A549 (cell line): ENCODE measurements at regions not wholly inside any gene's neighbourhood (a gene's known extent, or its start where the extent isn't known, plus 50 kb on each side); places are given as distances from the start of the nearest gene placed in this dataset.

Experiments
- ATAC-seq, 2 experiments: fragments of 200-7000 bp in 1 of 2; fragments of >200 bp in 1 of 2; cut with Nextera tagmentation in 1 of 2; cut with Tn5 transposase in 1 of 2; 3 replicates each; pipeline versions ENCODE4 v1.8.0 to v1.9.1; 2018 to 2020; ENCODE audit warnings: mild to moderate bottlenecking in 1 of 2, moderate library complexity in 1 of 2
- CTCF ChIA-PET: fragments of 300-600 bp; sonication (Branson Sonifier 250); formaldehyde crosslinking; extraction: SDS; loops from one replicate; lab custom pipeline; 2021; ENCODE audit warnings: antibody characterized with exemption, inconsistent platforms; lab: Yijun Ruan, JAX
- POLR2A ChIA-PET: fragments of 350-600 bp; formaldehyde crosslinking; extraction: SDS; loops from one replicate; lab custom pipeline; 2021; ENCODE audit warnings: antibody characterized with exemption, inconsistent platforms; lab: Yijun Ruan, JAX
- DNase-seq, 2 experiments: peaks; one replicate each; pipeline versions ENCODE4 v3.0.0 to v3.0.0-alpha.2; 2011 to 2016; ENCODE audit warnings: low read depth in 1 of 2, low spot score in 1 of 2
- FAIRE-seq: peaks from 2 replicates; lab custom pipeline; 2011; peaks lifted over from hg19 to GRCh38; lab: Jason Lieb, UNC
- H3K27ac ChIP-seq, 2 experiments: fragments of >200 bp; sonication (Bioruptor Twin); formaldehyde crosslinking; 3 replicates each; pipeline ENCODE4 v1.5.1; 2016 to 2017
- H3K4me1 ChIP-seq: fragments of >200 bp; sonication (Bioruptor Twin); formaldehyde crosslinking; 3 replicates; pipeline ENCODE4 v1.6.1; 2016
- H3K4me2 ChIP-seq: fragments of >200 bp; sonication (Bioruptor Twin); formaldehyde crosslinking; 3 replicates; pipeline ENCODE4 v1.6.1; 2016
- H3K4me3 ChIP-seq: fragments of >200 bp; sonication (Bioruptor Twin); formaldehyde crosslinking; 3 replicates; pipeline ENCODE4 v1.5.1; 2016
- H3K9me3 ChIP-seq: fragments of >200 bp; sonication (Bioruptor Twin); formaldehyde crosslinking; 3 replicates; pipeline ENCODE4 v1.6.1; 2016
- ATOH8 ChIP-seq: fragments of 250-450 bp; sonication (Bioruptor Pico); IDR thresholded peaks from 2 replicates; pipeline ENCODE4 v1.5.0; 2020; ENCODE audit warnings: low read depth, mild to moderate bottlenecking, moderate library complexity
- BHLHE40 ChIP-seq: IDR thresholded peaks from 2 replicates; pipeline ENCODE4 v1.6.1; 2012; ENCODE audit warnings: low read depth, low read length, inconsistent platforms
- CBX8 ChIP-seq: fragments of 200-600 bp; sonication (generic); IDR thresholded peaks from 2 replicates; pipeline ENCODE4 v1.6.1; 2016
- CHD4 ChIP-seq: fragments of 200-600 bp; sonication (generic); IDR thresholded peaks from 2 replicates; pipeline ENCODE4 v1.6.1; 2016; ENCODE audit warnings: antibody characterized with exemption, mild to moderate bottlenecking, borderline replicate concordance
- CTCF ChIP-seq: fragments of >200 bp; sonication (Bioruptor Twin); formaldehyde crosslinking; IDR thresholded peaks from 3 replicates; pipeline ENCODE4 v1.5.1; 2016
- EHF ChIP-seq: fragments of 250-450 bp; sonication (Bioruptor Pico); IDR thresholded peaks from 2 replicates; pipeline ENCODE4 v1.5.0; 2020; ENCODE audit warnings: mild to moderate bottlenecking
- HDAC2 ChIP-seq: fragments of 200-600 bp; sonication (generic); IDR thresholded peaks from 2 replicates; pipeline ENCODE4 v1.6.1; 2016
- HEYL ChIP-seq: fragments of 250-450 bp; sonication (Bioruptor Pico); IDR thresholded peaks from 2 replicates; pipeline ENCODE4 v1.8.0; 2021; ENCODE audit warnings: mild to moderate bottlenecking, moderate library complexity
- HMGXB4 ChIP-seq: fragments of 250-450 bp; sonication (Bioruptor Pico); IDR thresholded peaks from 2 replicates; pipeline ENCODE4 v1.5.0; 2021; ENCODE audit warnings: mild to moderate bottlenecking, moderate library complexity, borderline replicate concordance
- JUN ChIP-seq, 2 experiments: fragments of >200 bp; sonication (Bioruptor Twin); formaldehyde crosslinking; IDR thresholded peaks; 2 replicates in 1 of 2; 3 replicates in 1 of 2; pipeline ENCODE4 v1.6.1; 2016 to 2017
- JUNB ChIP-seq: fragments of >200 bp; sonication (Bioruptor Twin); formaldehyde crosslinking; IDR thresholded peaks from 2 replicates; pipeline ENCODE4 v1.6.1; 2016
- KDM1A ChIP-seq: fragments of 200-600 bp; sonication (generic); IDR thresholded peaks from 2 replicates; pipeline ENCODE4 v1.6.1; 2016; ENCODE audit warnings: low read depth, mild to moderate bottlenecking
- KDM5A ChIP-seq: fragments of 200-600 bp; sonication (generic); IDR thresholded peaks from 2 replicates; pipeline ENCODE4 v1.6.1; 2016; ENCODE audit warnings: antibody characterized with exemption, mild to moderate bottlenecking
- MAZ ChIP-seq: fragments of 150-350 bp; IDR thresholded peaks from 2 replicates; pipeline ENCODE4 v1.6.1; 2014; ENCODE audit warnings: antibody characterized with exemption, low read depth, low read length, borderline replicate concordance
- NFE2L2 ChIP-seq: fragments of 150-350 bp; conservative IDR thresholded peaks from 2 replicates; pipeline ENCODE4 v1.6.1; 2014; ENCODE audit warnings: low read length
- PBX3 ChIP-seq: IDR thresholded peaks from 2 replicates; pipeline ENCODE4 v1.6.1; 2012
- PHF8 ChIP-seq: fragments of 200-600 bp; sonication (generic); IDR thresholded peaks from 2 replicates; pipeline ENCODE4 v1.6.1; 2016; ENCODE audit warnings: low read depth, mild to moderate bottlenecking, antibody characterized with exemption, moderate library complexity, borderline replicate concordance
- POLR2AphosphoS2 ChIP-seq: conservative IDR thresholded peaks from 2 replicates; pipeline ENCODE4 v1.6.1; 2012; ENCODE audit warnings: low read length, improper control_type of control experiment, inconsistent platforms
- RARB ChIP-seq: fragments of 250-450 bp; sonication (Bioruptor Pico); IDR thresholded peaks from 2 replicates; pipeline ENCODE4 v1.8.0; 2021; ENCODE audit warnings: mild to moderate bottlenecking, moderate library complexity
- RFX5 ChIP-seq: fragments of 450-650 bp; IDR thresholded peaks from 2 replicates; pipeline ENCODE4 v1.7.1; 2014; ENCODE audit warnings: antibody characterized with exemption, mild to moderate bottlenecking, moderate library complexity
- RNF2 ChIP-seq: fragments of 200-600 bp; sonication (generic); IDR thresholded peaks from 2 replicates; pipeline ENCODE4 v1.6.1; 2016; ENCODE audit warnings: low read depth, mild to moderate bottlenecking, antibody characterized with exemption, moderate library complexity, borderline replicate concordance
- SMC3 ChIP-seq: fragments of >200 bp; sonication (Bioruptor Twin); formaldehyde crosslinking; IDR thresholded peaks from 3 replicates; pipeline ENCODE4 v1.6.1; 2018; ENCODE audit warnings: inconsistent platforms
- TFCP2L1 ChIP-seq: fragments of 250-450 bp; sonication (Bioruptor Pico); IDR thresholded peaks from 2 replicates; pipeline ENCODE4 v1.5.0; 2021; ENCODE audit warnings: mild to moderate bottlenecking
- USF2 ChIP-seq: fragments of 450-650 bp; IDR thresholded peaks from 2 replicates; pipeline ENCODE4 v1.6.1; 2014; ENCODE audit warnings: antibody characterized with exemption
- ZFP36 ChIP-seq: fragments of 450-650 bp; IDR thresholded peaks from 2 replicates; pipeline ENCODE4 v1.6.1; 2014; ENCODE audit warnings: borderline replicate concordance; ENCODE audit not compliant: partially characterized antibody
- ZSCAN20 ChIP-seq: fragments of 250-450 bp; sonication (Bioruptor Pico); IDR thresholded peaks from 2 replicates; pipeline ENCODE4 v1.8.0; 2022; ENCODE audit warnings: mild to moderate bottlenecking, moderate library complexity
- WGBS: methylation state at CpG from one replicate; pipeline ENCODE4 v1.1.6; 2017; ENCODE audit errors: missing lambda C conversion rate; 5-methylcytosine and 5-hydroxymethylcytosine counted together

GRCh38 chrX:43436517-43436916 is 219.6 kb upstream of the MAOA start:
- ChIA-PET POLR2A (no interaction called here), CTCF (interaction anchor here (0.5 kb wide), 1 partner anchor 120 kb away, joined by 4 read pairs; no protein-coding TSS in a partner anchor)
- no peak overlapping the region for H3K27ac ChIP-seq
- FAIRE-seq (no peak), DNase-seq (no peak), ATAC-seq (no peak)
- H3K4me1 ChIP-seq, result no peaks in the 10 kb centered on the region
- H3K9me3 ChIP-seq, result no peaks in the 10 kb centered on the region
- no peak overlapping the region for H3K4me2 ChIP-seq
- H3K4me3 ChIP-seq, result no peak overlapping the region
- WGBS, result 0% methylated on average over 2 of the region's 2 CpGs
- TF ChIP-seq USF2, result no peak
- TF ChIP-seq KDM1A, result no peak
- TF ChIP-seq KDM5A, result no peak
- no peak for TF ChIP-seq JUNB
- no peak for TF ChIP-seq POLR2AphosphoS2
- TF ChIP-seq HDAC2, result no peak
- no peak for TF ChIP-seq PBX3
- TF ChIP-seq ZSCAN20 (CRISPR knock-in tag), result no peak
- TF ChIP-seq CTCF, result no peak
- no peak for TF ChIP-seq SMC3
- TF ChIP-seq CBX8, result no peak

GRCh38 chrX:43446752-43447151 is 209.3 kb upstream of the MAOA start:
- no peak for TF ChIP-seq PHF8
- no peak for TF ChIP-seq NFE2L2
- no peak for TF ChIP-seq KDM5A
- TF ChIP-seq RARB (CRISPR knock-in tag), result no peak
- TF ChIP-seq CHD4, result no peak
- no peak for TF ChIP-seq BHLHE40
- no peak for TF ChIP-seq POLR2AphosphoS2
- TF ChIP-seq RFX5, result no peak
- no peak for TF ChIP-seq ZFP36
- no peak for TF ChIP-seq EHF
- no peak for TF ChIP-seq ATOH8 (CRISPR knock-in tag)
- TF ChIP-seq MAZ, result no peak
- TF ChIP-seq HEYL (CRISPR knock-in tag), result no peak
- TF ChIP-seq RNF2, result no peak
- TF ChIP-seq HMGXB4 (CRISPR knock-in tag), result no peak
- TF ChIP-seq TFCP2L1, result no peak
- no peak for TF ChIP-seq JUN (IDR thresholded peaks at IDR 0.05)
- TF ChIP-seq, all 56 proteins: peak for 0
- DNase-seq (no peak), ATAC-seq (no peak), FAIRE-seq (peak; percentile 7)
- ChIA-PET CTCF (no interaction called here), POLR2A (no interaction called here)
- Histone ChIP-seq H3K4me1 (no peaks in the 10 kb centered on the region), H3K27ac (no peak overlapping the region), H3K4me3 (no peak overlapping the region), H3K9me3 (no peaks in the 10 kb centered on the region), H3K4me2 (no peak overlapping the region)
- WGBS, result 3% methylated on average over 2 of the region's 2 CpGs
